Femur (tissue), 1 donor: ENCODE measurements at regions not wholly inside any gene's neighbourhood (a gene's known extent, or its start where the extent isn't known, plus 50 kb on each side); places are given as distances from the start of the nearest gene placed in this dataset.
"Not testable (repeated sequence)": the region's sequence is repeated elsewhere in the genome, so short reads cannot be mapped to it uniquely, and the experiment has no call there.

Experiments used
- DNase-seq: peaks from one replicate; pipeline ENCODE4 v3.0.0-alpha.2; 2017

- DNase-seq, result no peak
These were observed 1012.5 kb upstream of the SEMA6A start for GRCh38 chr5:117587111-117587510.

- DNase-seq, result no peak
These were observed 994.0 kb upstream of the SEMA6A start for GRCh38 chr5:117568622-117569021.

GRCh38 chr5:117568126-117568525 is 993.5 kb upstream of the SEMA6A start:
- DNase-seq, result no peak

GRCh38 chr5:117562647-117563046 is 988.0 kb upstream of the SEMA6A start:
- DNase-seq, result no peak

- DNase-seq, result no peak
These were observed 986.9 kb upstream of the SEMA6A start for GRCh38 chr5:117561531-117561930.

GRCh38 chr5:117559005-117559844 is 984.6 kb upstream of the SEMA6A start:
- DNase-seq, result no peak

GRCh38 chr5:117551236-117551635 is 976.6 kb upstream of the SEMA6A start:
- no peak for DNase-seq

- DNase-seq, result no peak
These were observed 972.6 kb upstream of the SEMA6A start for GRCh38 chr5:117547192-117547591.

- DNase-seq, result no peak
These were observed 965.1 kb upstream of the SEMA6A start for GRCh38 chr5:117539692-117540091.

- DNase-seq, result no peak
These were observed 959.2 kb upstream of the SEMA6A start for GRCh38 chr5:117533792-117534191.

GRCh38 chr5:117533051-117533670 is 958.5 kb upstream of the SEMA6A start:
- DNase-seq, result not testable (repeated sequence)

GRCh38 chr5:117519957-117520500 is 945.4 kb upstream of the SEMA6A start:
- no peak for DNase-seq

GRCh38 chr5:117504305-117504704 is 929.7 kb upstream of the SEMA6A start:
- no peak for DNase-seq

GRCh38 chr5:117497601-117498000 is 923.0 kb upstream of the SEMA6A start:
- peak; percentile 29 for DNase-seq

GRCh38 chr5:117496801-117497200 is 922.2 kb upstream of the SEMA6A start:
- DNase-seq, result no peak

GRCh38 chr5:117494188-117494587 is 919.6 kb upstream of the SEMA6A start:
- no peak for DNase-seq

GRCh38 chr5:117488976-117489500 is 914.4 kb upstream of the SEMA6A start:
- peak; percentile 26 for DNase-seq

GRCh38 chr5:117487556-117487955 is 912.9 kb upstream of the SEMA6A start:
- DNase-seq, result no peak

- DNase-seq, result peak; percentile 22
These were observed 912.3 kb upstream of the SEMA6A start for GRCh38 chr5:117486879-117487391.

GRCh38 chr5:117486261-117486660 is 911.6 kb upstream of the SEMA6A start:
- no peak for DNase-seq

- DNase-seq, result no peak
These were observed 901.3 kb upstream of the SEMA6A start for GRCh38 chr5:117475919-117476318.

- DNase-seq, result no peak
These were observed 898.5 kb upstream of the SEMA6A start for GRCh38 chr5:117473165-117473564.

GRCh38 chr5:117463881-117464570 is 889.4 kb upstream of the SEMA6A start:
- DNase-seq, result peak; percentile 39
